ENCODE measurements at regions not wholly inside any gene's neighbourhood (a gene's known extent, or its start where the extent isn't known, plus 50 kb on each side); places are given as distances from the start of the nearest gene placed in this dataset.
"Not testable (repeated sequence)": the region's sequence is repeated elsewhere in the genome, so short reads cannot be mapped to it uniquely, and the experiment has no call there.

DNA sequence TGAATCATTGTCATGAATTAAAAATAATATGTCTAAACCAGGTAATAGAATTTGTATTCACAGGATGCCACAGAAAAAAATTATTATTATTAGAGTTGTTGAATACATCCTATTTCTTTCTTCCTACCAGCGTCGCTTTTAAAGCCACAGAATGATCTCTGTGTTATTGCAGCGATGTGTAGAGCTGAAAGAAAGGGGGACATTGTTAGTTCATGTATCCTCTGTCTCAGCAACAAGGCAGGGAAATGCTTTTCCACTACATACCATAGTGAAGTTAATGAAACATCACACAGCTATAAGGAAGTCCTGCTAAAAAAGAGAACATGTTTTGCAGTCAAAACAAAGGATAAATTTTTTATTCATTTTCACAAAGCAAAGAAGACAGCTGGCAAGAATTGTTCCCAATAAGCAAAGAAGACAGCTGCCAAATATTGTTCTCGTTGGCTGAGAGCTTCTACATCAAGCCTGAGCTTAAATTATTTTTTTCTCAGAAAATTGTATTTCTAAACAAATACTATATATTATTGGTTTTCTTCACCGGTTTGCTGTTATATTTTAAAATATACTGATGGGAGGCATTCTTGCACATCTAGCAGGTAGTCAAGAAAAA is 1234.4 kb downstream of the SUCLG1 start:
- no peak for DNase-seq

DNA sequence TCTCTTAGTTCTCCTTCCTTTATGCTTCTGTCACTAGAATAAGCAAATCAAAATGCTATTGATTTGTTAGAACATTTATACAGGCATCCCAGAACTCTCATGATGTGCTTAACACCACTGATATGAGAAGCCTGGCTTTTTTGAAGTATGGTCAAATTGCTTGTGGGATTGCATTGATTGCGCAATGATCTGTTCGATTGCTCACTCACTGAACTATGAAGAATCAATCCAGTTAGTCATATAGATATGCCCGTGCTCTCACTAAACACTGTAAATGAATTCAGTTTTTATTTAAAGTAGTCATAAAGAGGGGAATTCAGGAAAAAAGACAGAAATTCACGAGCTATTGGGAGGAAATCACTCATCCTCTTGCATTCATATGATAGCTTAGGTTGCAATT is 1237.8 kb downstream of the SUCLG1 start:
- no peak for DNase-seq

DNA sequence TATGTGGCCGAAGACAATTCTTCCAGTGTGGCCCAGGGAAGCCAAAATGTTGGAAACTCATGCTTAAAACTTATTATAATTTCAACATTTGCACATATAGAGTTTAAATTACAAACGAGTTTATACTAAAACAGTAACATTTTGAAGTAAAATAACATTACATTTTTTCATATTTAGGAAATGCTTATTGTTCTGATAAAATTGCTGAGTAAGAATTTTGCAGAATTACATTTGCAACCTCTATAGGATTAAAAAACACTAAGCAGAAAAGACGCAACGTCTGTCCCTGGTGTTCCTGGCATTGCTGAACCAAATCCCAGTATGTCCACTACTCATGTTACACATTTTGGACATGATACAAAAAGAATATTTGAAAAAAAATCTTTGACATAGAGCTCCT is 1241.2 kb downstream of the SUCLG1 start:
- DNase-seq = no peak

GRCh38 chr2:83196225-83196624 is 1262.9 kb downstream of the SUCLG1 start:
- no peak for DNase-seq

- DNase-seq = no peak
These were observed 1267.8 kb downstream of the SUCLG1 start for GRCh38 chr2:83191316-83191715.

- no peak for DNase-seq
These were observed 1272.8 kb downstream of the SUCLG1 start for GRCh38 chr2:83186105-83186760.

DNA sequence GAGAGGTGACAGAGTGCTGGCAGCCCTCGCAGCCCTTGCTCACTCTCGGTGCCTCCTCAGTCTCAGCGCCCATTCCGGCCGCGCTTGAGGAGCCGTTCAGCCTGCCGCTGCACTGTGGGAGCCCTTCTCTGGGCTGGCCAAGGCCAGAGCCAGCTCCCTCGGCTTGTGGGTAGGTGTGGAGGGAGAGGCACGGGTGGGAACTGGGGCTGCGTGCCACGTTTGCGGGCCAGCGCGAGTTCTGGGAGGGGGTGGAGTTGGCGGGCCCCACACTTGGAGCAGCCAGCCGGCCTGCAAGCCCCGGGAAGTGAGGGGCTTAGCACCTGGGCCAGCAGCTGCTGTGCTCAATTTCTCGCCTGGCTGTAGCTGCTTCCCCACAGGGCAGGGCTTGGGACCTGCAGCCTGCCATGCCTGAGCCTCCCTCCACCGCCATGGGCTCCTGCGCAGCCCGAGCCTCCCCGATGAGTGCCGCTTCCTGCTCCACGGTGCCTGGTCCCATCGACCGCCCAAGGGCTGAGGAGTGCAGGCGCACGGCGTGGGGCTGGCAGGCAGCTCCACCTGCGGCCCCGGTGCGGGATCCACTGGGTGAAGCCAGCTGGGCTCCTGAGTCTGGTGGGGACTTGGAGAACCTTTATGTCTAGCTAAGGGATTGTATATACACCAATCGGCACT is 1278.1 kb downstream of the SUCLG1 start:
- DNase-seq = not testable (repeated sequence)

DNA sequence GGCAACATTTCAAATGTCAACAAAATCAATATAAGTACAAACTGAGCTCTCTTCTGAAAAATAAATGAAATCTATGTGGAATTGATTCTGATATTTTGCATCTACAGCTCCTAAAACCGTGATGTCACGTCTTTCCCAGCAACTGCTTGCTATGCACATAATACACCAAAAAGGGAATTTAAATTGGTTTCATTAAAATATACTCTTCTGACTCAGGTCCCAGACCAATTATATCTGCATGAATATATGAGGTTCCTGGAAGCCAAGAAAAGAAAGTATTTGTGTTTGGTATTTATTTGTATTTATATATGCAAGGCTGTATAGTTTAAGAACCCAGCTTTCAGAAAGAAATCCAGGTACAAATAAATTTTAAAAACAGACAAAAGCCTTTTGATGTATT is 1282.5 kb downstream of the SUCLG1 start:
- no peak for DNase-seq

DNA sequence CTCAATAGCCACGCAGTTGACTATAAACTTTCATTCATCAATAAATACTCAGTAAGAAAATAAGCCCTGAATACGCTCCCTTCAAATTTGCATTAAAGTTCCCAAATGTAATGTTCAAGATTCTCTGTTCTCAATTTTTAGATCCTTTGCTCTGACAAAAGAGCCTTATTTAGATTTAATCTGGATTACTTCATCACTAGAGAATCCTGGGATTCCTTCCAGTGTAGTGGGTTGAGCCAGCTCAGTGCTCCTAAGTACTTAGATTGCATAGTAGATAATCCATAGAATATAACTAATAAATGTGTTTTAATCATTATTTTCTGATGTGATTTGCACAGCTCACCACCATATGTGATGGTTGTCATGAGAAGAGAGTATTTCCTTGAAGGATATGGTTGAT is 1286.2 kb downstream of the SUCLG1 start:
- DNase-seq = no peak

DNA sequence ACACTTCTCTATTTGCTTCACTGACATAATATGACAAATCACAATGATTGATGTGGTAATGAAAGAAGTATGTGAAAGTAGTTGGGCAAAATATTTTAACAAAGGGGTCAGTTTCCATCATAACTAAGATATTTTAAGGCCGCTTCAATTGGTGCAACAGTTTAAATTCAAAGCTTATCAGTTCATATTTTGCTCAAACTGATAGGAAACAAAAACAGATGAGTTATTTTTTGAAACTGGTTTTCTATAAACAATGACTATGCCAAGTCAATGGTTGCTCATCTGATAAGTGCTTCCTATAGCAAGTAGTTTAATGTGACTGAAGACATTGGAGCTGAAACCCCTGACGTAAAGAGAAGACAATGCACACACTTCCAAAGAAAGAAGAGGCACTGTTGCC is 1290.7 kb downstream of the SUCLG1 start:
- DNase-seq = no peak

DNA sequence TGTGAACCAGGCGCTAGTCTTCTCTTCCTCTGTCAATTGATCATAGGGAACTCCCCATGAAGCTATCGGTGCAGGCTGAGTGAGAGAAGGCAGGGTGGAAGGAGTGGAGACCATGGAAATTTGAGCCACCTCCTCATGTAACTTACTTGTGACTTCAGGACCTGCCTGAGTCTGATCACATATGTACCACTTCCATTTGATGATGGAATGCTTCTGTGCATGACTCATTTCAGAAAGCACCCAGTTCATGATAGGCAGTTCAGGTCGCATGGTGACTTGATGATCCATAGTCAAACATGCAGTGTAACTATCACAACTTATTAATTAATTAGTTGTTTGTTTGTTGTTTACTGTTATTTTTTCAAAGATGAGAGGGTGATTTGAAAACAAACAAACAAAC is 1296.7 kb downstream of the SUCLG1 start:
- DNase-seq = no peak

DNA sequence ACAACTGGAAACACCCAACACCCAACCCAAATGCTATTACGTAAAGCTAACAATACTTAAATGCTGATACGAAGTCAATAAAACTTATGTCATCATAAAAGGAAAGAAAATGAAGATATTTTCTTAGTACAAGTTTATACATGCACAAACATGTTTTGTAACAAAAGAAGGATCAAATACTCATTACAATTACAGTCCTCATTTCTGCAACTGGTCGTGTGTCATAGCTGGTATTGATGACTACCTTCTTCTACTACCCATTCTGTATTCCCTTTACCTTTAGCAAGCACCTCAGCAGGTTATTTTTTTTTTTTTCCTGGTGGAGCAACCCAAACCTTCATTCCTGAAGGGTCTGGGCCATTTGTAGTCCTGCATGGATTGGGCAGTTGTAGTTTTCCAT is 1298.5 kb downstream of the SUCLG1 start:
- no peak for DNase-seq

- DNase-seq = no peak
These were observed 1303.3 kb downstream of the SUCLG1 start for GRCh38 chr2:83155826-83156225.

- DNase-seq = no peak
These were observed 1315.1 kb downstream of the SUCLG1 start for GRCh38 chr2:83143946-83144345.

GRCh38 chr2:83142934-83143333 is 1316.1 kb downstream of the SUCLG1 start:
- DNase-seq = no peak

DNA sequence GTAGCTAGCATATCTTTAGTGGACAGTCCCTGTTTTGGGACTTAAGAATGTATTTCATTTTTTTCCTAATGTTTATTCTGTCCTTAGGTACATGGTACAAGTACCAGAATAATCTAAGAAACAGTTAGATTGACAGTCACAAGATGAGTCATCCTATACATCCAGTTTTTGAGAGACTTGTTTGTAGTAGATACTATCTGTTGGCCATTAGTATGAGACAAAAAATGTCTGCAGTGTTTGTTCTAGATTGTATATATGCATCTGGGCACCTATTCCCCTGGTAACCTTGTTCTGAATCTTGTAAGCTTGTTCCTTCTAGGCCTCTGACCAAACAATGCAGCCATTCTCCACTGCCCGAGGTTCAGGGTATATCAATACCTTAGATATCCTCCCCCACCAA is 1343.5 kb downstream of the SUCLG1 start:
- no peak for DNase-seq

GRCh38 chr2:83115155-83115554 is 1343.9 kb downstream of the SUCLG1 start:
- DNase-seq = no peak

DNA sequence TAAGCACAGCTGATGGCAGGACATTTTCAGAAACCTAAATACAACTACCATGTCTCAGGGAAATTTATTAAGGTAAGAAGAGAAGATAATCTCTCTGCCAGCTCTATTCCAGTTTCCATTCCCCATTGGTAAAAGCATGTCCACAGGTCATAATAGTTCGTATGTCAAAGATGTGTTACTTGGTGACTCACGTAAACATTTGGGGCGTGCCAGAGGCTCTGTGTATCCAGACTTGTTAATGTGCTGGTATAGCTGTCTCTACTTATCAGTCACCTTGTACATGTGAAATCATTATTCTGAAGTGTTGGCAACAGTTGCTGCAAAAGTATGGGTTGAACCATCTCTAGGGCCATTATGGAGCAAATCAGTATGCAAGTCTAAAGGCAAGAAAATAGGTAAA is 1345.1 kb downstream of the SUCLG1 start:
- DNase-seq = no peak

GRCh38 chr2:83112858-83113257 is 1346.2 kb downstream of the SUCLG1 start:
- no peak for DNase-seq

GRCh38 chr2:83109284-83109683 is 1349.8 kb downstream of the SUCLG1 start:
- no peak for DNase-seq

GRCh38 chr2:83106853-83107252 is 1352.2 kb downstream of the SUCLG1 start:
- no peak for DNase-seq

DNA sequence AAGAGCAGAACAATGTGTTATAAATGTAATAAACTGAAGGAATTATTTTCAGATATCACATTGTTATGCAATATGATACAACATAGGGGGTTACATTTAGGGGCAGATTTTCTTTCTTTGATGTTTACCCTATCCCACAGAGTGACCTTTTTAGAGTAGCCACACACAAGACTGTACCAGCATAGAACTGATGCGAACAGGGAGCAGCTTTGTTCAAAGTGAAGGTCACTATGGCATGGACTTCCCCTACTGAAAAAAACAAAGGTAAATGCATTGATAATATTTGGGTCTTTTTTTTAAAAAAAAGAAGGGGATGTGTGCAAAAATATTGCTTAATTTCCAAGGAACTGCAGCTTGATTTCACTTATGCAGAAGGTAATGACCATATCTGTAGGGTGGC is 1354.9 kb downstream of the SUCLG1 start:
- no peak for DNase-seq

- DNase-seq = no peak
These were observed 1355.5 kb downstream of the SUCLG1 start for GRCh38 chr2:83103613-83104012.

DNA sequence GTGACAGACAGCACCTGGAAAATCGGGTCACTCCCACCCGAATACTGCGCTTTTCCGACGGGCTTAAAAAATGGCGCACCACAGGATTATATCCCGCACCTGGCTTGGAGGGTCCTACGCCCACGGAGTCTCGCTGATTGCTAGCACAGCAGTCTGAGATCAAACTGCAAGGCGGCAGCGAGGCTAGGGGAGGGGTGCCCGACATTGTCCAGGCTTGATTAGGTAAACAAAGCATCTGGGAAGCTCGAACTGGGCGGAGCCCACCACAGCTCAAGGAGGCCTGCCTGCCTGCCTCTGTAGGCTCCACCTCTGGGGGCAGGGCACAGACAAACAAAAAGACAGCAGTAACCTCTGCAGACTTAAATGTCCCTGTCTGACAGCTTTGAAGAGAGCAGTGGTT is 1370.0 kb downstream of the SUCLG1 start:
- DNase-seq = not testable (repeated sequence)

- DNase-seq = no peak
These were observed 1373.2 kb downstream of the SUCLG1 start for GRCh38 chr2:83085869-83086268.
